Keratinocyte (primary cell): ENCODE measurements at regions not wholly inside any gene's neighbourhood (a gene's known extent, or its start where the extent isn't known, plus 50 kb on each side); places are given as distances from the start of the nearest gene placed in this dataset.
"Not testable (repeated sequence)": the region's sequence is repeated elsewhere in the genome, so short reads cannot be mapped to it uniquely, and the experiment has no call there.

Source experiments
- CTCF ChIP-seq, 3 experiments: IDR thresholded peaks in 1 of 3; conservative IDR thresholded peaks in 1 of 3; optimal IDR thresholded peaks in 1 of 3; 2 replicates in 2 of 3; 3 replicates in 1 of 3; pipeline versions ENCODE3 to v1.5.1; 2011; ENCODE audit warnings: low read length in 3 of 3, mild to moderate bottlenecking in 3 of 3, moderate library complexity in 2 of 3, control low read depth in 1 of 3, inconsistent platforms in 1 of 3; ENCODE audit not compliant: insufficient read depth in 2 of 3; ENCODE audit errors: extremely low read depth in 1 of 3
- EZH2 ChIP-seq: IDR thresholded peaks from one replicate; pipeline ENCODE4 v1.6.1; 2012; ENCODE audit warnings: inconsistent platforms, mild to moderate bottlenecking, low read length, moderate library complexity

- TF ChIP-seq CTCF (optimal IDR thresholded peaks at IDR 0.05 in 1 of 3, IDR thresholded peaks at IDR 0.05 in 1 of 3, conservative IDR thresholded peaks at IDR 0.05 in 1 of 3; ENCODE audit: extremely low read depth in 1 of 3, insufficient read depth in 2 of 3, low read length in 3 of 3); EZH2: not testable (repeated sequence)
These were observed 139.3 kb downstream of the USP22 start for GRCh38 chr17:20903549-20903948.
